ENCODE measurements at regions not wholly inside any gene's neighbourhood (a gene's known extent, or its start where the extent isn't known, plus 50 kb on each side); places are given as distances from the start of the nearest gene placed in this dataset.

DNA sequence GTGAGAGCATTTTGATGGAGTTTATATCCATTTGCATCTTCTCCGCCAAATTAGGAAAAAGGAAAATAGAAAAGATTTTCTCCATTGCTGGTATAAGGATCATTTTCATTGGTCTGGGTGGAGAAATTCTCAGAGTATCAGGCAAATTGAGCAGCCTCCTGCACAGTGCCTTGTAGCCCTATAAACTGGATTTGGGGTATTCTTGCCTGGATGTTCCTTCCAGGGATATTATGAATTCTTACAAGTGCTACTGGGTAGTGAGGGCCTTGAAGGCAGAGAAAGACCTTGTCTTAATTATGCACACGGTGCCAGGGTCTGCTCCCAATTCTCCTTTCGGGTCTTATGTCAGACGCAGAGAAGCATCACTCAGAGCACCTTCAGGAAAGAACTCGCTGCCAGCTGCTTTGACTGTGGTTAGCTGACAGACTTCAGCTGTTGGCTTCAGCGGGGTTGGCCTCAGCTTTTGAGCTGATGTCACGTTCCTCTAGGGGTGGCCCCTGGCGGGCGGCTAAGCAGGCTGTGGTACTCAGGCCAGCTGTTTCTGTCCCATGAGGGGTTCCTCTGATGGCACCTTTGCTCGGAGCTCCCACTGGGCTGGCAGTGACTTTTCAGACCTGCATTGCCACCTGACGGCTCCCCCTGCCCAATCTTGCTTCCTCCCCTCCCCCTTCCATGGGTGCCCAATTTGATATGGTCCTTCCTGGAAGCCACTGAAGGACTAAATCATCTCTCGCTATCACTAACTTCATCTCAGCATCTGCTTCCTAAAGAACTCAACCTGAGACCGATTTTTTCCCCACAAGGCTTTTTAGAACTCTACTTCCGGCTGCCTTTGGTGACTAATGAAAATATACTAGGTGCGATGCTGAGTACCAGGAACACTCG, 519.5 kb downstream of the BCOR start:
- no peak for DNase-seq

DNA sequence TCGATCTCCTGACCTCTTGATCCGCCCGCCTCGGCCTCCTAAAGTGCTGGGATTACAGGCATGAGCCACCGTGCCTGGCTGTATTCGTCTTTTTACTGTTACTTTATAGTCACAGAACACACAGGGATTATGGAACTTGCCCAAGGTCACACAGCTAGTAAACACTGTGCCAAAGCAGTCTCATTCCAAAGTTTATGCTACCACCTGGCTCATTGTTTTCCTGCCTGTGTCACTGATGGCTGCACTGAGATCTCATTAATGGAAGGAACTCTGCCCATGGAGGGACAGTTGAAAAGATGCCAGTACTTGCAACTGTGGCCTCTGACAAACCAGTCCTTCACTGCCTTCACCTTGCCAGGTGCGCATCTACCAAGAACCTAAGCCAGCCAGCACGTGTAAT, 517.7 kb downstream of the BCOR start:
- no peak for DNase-seq

DNA sequence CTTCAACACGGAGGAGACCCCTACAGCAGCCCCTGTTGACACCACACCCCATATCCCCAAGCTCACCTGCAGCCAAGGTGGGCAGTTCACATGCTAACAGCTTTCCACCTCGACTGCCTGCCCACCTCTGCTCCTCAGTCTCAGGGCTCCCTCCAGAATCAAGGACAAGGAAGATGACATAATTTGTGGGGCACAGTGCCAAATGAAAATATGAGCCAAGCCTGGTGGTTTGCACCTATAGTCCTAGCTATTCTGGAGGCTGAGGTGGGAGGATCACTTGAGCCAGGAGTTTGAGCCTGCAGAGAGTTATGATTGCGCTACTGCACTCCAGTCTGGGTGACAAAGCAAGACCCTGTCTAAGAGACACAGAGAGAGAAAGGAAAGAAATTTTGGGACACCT, 516.3 kb downstream of the BCOR start:
- DNase-seq = no peak

DNA sequence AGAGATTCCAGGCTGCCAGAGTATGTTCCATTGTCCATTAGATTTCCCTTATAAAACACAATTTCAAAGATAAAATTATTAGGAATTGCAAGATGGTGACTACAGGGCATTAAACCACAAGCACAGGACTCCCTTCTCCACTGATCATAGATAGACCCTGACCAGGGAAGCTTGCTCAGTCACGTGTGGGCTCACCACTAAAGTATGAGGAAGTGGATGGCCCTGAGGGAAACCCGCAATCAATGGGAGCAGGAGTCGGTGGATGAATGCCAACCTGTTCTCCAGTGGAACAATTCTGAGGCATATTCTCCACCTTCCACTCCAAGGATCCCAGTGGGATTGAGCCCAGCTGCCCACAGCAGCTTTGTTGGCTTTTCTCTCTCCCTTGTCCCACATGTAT, 515.7 kb downstream of the BCOR start:
- no peak for DNase-seq

DNA sequence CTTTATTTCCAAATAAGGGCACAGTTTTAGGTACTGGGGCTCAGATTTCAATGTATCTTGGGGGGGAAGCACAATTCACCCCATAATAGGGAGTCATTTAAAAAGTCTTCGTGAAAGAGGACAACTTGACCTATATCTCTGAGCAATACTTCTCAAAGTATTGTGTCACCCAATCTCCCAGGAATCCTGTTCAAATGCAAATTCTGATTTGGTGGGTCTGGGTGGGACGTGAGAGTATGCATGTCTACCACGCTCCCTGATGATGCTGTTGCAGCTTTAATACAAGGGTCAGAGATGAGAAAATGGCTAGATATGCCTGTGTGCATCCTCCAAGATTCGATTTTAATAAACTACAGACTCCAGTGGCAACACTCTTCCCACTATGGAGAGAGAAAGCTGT, 514.8 kb downstream of the BCOR start:
- no peak for DNase-seq

DNA sequence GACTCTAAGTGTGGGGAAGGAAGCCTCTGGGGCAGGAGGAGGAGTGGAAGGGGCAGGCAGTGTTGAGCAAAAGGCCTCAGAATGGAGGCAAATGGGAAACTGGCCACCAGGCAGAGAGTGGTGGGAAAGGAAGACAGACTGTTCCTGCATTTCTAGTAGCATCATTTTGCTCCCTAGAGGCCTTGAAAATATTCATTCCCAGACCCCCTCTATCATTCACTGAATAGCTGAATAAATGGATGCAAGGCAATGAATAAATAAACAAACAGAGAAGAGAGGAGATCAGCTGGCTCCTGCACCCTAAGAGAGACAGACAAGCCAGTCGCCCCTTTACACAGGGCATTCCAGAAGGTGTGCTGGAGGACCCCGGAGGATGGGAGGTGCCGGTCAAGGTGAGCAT, 511.9 kb downstream of the BCOR start:
- DNase-seq = no peak

DNA sequence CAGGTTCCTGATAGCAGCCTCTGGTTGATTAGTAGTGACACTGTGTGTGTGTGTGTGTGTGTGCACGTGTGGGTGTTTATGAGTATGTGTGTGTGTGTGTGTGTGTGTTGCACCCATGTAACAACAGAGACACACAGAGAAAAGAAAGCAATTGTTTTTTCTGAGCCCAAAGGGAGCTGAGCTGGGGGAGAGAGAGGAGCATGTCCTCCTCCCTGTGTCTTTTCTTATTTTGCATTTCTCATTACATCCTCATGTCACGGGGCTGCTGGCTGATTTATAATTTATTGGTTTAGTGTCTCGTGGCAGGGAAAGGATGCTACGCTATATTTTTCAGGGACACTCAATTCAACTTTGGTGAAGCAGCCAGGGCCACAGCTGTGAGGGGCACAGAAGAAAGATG, 511.4 kb downstream of the BCOR start:
- no peak for DNase-seq

DNA sequence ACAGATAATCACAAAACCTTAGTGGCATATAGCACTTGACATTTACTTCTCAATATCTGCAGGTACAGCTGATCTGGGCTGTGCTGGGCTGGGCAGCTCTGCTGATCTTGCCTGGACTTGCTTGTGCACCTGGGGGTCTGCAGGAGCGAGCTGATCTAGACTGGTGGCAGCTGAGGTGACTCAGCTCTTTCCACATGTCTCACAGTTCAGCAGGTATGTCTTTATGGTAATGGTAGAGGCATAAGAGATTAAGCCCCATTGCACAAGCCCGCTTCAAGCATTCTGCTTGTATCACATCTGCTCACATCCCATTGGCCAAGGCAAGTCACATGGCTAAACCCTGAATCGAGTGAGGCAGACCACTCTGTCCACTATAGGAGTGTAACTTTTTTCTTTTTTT, 506.7 kb downstream of the BCOR start:
- DNase-seq = no peak

DNA sequence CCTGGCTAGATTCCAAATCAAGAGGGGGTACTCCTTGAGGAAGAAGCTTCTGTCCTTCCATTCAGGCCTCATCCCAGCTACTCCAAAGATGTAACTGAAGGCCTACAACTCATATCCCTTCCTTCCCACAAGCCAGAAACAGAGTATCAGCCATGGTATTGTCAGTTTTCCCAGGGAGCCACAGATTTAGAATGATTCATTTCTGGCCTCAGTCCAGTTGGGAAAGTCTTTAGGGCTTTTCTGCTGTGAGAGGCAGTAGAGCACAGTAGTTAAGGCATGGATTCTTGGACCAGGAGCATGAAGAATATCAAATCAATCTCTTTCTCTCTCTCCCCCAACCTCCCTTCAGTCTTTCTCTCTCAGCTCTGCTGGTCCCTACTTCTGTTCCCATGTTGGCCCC, 505.0 kb downstream of the BCOR start:
- no peak for DNase-seq

DNA sequence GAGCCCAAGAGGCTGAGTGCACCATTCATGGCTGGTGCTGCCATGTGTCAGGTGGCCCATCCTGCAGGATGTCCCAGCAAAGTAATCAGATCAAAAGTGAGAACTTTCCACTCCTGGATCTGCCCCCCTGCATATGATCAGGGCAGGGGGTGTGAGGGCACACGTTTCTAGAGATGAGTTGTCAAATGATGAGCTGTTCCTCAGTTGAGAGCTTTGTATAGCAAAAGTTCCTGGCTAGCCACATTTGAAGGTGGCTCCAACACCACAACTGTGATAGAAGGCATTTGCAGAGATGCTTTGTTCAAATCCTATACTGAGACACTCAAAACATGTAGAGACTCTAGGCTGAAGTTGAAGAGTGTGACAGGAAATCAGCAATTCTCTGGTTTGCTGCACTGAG, 501.8 kb downstream of the BCOR start:
- DNase-seq = no peak

DNA sequence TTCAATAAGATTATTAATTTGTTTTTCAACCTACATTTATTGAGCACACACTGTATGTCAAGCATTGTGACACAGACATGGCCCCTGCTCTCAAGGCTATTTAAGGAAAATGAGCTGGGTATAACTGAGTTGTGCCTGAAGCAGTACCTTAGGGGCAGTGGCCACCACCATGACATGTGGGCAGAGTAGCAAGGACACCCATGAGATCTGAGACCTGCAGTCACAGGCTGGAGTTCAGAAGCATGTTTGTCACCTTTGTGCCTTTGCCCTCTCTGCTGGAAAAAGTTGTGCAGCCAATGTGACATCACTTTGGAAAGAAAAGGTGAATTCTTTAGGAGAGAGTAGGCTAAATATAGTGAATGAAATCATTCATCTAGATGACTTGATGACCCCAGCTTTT, 501.3 kb downstream of the BCOR start:
- DNase-seq = no peak

DNA sequence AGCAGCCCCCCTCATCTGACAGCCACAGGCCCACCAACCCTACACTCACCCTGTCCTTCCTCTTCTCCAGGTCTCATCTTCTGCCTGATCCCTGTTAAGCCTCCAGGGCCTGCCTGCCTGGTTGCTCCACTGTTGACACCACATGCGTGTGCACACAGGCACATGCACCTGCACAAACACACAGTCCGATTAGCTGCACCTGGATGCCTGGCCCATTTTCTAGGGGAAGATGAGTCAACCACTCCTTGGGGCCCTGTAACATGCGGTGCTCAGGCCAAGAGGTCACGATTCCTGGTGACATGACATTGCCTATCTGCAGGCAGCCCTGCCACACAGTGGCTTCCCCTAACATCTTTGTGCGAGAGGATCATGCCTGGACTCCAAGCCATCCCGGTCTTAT, 498.4 kb downstream of the BCOR start:
- no peak for DNase-seq

DNA sequence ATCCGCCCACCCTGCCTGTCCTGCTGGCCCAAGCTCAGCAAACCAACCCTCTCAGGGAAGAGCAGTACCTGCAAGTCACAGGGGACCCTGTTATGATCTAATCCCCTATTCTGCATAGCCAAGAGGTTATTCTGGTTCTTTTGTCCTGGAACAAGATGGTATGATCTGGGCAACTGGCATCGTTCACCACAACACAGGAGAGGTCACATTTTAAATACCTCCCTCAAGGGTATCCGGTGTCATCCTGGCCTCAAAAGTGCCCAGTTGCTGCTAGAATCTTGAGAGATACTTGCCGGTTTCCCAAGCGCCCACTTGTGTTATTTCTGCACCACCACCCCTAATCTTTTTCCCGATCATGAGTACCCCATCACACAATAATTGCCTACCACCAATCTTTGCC, 497.5 kb downstream of the BCOR start:
- no peak for DNase-seq

DNA sequence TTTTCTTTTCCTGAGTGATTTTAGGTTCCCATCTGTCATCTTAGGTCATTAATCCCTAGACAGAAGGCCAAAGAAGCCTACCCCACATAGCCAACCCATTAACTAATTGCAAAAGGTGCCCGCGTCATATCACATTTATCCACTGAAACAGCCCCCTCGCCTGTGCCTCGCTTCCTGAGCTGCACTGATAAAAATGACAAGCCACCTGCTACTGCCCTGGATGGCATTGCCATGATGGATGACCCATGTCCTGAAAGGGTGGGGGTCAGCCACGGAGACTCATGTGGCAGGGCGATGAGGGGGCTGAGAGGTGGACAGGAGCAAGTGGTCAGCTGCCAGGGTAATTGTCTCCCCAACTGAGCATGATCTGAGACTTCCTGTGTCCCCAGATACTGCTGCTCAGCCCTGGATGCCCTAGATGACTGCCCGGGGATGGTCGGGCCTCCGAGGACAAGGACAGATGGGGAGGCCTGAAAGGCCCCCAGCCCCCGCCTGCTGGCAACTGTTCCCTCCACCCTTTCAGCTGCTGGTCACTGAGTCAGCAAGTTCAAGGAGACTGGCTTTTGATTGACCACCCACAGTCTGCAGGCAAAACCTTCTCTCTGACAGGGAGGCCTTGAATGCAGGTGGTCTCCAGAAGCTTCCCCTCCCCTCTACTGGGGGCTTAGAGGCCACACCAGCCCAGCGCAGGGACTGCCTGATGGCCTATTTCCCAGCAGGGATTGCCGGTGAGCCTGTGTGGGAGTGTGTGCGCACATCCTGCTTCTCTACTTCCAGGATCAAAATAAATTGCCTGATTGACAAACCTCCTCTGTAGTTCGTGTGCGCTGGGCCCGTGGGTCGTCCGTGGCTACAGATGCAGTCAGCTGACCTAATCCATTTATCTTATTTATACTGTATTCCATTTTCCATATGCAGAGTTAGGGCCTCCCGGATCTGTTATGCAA, 496.3 kb downstream of the BCOR start:
- no peak for DNase-seq

DNA sequence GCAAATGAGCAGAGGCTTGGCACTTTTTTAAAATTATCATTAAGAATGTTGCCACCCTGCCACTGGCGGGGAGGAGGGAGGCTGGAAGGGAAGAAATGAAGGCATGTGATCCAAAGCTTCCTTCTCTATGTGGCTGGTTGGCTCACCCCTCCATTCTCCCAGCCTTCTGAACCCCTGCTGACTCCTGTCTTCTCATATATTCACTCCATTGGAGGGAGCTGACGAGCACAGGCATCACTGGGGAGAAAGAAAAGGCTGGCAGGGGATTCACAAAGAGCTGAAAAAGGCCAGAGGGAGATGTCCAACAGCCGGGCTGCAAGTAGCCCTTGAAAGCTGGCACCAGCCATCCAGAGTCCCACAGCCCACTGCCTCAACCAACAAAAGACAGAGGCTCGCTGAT, 495.6 kb downstream of the BCOR start:
- no peak for DNase-seq

DNA sequence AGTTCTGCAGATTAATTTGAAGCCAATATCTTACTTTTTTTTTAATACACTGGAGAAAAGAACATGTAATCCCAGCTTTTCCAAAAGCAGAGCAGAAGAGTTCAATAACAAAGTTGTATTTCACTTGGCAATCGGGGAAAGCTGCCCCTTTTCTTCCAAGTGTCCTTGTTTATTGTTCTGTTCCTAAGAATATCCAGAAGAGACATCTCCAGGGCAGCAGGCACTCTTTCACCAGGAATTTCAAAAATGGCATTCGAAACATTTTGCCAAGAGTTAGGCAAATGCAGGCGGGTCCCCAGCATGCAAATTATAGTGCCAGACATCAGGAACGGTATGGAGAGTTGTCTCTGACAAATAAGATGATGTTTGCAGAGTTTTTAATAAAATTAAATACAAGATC, 494.5 kb downstream of the BCOR start:
- no peak for DNase-seq

DNA sequence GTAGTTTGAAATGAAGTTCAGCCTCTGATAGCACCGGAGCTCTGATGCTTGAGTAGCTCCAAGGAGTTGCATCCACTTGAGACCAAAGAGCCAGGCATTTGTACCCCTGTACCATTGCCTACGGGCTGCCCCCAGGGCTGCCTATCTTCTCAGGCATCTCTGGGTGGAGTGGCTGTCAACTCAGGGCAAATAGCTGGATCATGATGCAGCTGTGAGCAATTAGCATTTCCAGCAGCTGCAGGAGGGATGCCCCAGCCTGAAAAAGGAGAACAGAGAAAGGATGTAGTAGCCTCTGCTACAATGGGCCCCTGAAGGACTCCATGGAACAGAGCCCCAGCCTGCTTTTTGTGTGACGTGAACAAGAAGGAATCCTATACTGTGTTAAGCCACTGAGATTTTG, 492.6 kb downstream of the BCOR start:
- no peak for DNase-seq

DNA sequence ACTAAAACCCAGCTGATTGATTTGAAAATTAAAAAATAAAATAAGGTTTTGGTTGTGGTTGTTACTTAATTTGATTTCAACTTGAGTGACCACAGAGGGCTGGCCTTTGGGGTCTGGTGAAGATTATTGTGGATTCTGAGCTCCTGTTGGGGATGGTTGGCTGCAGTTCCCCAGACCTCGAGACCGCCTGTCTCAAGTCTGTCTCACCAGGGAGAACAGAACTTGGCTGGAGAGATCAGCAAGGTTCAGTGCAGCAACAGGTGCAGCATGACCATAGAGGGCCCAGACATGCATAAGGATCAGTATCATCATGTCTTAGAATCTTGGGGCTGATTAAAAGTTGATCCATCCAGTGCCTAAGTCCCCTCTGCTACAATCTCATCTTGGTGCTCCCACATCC, 491.9 kb downstream of the BCOR start:
- DNase-seq = no peak

DNA sequence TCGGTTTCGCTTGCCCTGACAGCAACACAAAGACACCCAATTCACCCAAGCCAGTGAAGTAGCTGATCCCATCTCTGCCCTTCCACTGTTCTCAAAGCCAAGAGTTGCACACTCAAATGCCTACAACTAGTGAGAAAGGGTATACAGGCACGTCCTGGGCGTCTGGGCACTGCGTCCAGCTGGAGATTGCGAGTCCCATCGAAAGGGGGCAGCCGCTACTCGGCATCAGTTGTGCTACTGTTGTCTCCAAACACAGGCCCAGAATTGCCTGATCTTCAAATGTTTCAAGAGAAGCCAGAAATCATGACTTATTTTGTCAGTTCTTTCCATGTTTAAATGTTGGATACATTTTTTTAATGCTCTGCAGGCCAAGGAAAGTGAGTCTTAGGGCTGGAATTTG, 487.8 kb downstream of the BCOR start:
- no peak for DNase-seq

DNA sequence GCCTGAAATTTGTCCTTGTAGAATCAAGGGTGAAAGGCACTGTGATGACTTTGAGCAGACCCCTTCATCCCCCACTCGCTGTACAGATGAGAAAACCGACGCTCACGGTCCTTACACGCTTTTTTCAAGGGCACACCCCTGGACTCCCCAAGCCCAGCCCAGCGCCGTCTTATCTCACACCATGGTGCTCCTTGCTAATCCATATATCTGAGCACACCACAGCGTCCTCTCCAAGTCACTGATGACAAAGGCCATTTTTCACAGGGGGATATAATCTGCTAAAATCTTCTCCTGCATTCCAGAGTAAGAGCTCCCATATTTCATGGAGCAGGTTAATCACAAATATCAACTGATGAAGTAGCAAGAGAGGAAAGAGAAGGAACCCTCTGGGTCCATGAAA, 486.3 kb downstream of the BCOR start:
- DNase-seq = no peak

DNA sequence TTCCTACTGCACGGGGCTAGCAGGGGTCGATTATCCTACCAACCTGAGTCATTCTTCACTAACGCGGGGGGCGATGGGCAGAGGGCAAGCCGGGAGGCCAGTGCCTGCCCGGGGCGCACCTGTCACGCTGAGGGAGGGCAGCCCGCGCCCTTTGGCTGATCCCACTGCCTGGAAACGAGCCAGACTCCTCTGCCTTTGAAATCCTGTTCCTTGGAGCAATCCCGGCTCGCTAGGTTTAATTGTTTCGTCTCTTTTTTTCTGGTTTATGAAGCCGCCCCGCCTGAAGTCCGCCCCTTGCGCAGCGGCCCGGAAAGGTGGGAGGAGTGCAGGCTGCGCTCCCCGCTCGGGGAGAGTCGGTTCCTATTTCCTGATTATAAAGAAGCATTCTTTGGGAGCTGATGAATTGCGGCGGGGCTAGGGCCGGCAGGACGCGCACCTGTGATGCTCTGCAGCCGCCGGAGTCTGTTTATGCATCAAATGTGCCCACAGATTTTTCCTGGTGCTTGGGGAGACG, 484.2 kb downstream of the BCOR start:
- no peak for DNase-seq

DNA sequence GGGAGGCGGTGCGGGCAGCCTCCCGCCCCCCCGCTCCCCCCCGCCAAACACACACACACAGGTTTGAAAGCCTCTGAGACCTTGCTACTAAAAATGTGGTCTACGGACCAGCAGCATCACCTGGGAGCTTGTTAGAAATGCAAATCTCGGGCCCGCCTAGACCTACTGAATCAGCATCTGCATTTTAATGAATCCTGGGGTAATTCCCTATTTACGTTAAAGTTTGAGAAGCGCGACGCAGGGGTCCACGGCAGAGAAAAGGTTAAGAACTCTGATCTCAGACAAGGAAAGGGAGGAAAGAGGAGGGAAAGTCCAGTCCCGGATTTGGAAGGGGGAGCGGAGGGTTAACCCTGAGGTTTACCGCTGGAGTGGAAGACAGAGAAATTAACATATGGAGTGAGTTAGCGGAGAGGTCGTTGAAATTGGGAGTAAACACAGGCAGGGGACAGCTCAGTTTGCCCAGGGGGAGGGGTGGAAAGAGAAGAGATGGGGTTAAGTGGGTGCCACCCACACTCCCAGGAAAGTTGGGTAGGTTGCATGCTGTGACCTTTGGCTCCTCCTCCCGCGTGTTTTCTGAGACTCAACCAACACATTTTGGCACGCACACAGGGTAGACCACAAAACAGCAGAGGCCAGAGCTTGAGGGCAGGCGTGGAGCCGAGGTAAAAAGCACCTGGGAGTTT, 483.6 kb downstream of the BCOR start:
- no peak for DNase-seq

DNA sequence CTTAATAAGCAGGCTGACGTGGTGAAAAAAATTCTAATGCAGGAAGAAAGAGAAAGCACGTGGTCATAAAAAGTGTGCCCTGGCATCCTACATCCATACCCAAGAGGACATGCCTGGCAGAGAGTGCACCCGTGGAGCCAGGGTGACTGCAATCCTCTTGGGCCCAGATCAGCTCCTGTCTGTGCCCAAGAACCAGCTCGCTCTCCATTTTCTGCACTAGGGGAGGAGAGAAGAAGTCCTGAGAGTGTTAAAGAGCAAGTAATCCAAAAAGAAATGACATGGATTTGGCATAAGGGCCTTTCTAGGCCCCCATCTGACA, 483.1 kb downstream of the BCOR start:
- no peak for DNase-seq
